Stomach (tissue), 8 donors: ENCODE measurements at regions not wholly inside any gene's neighbourhood (a gene's known extent, or its start where the extent isn't known, plus 50 kb on each side); places are given as distances from the start of the nearest gene placed in this dataset.
A peak's percentile ranks its signal among the peaks of the same experiment; 100 is the strongest.

ENCODE experiments used
- DNase-seq, 2 donors: peaks; one replicate each; pipeline versions ENCODE4 v3.0.0 to v3.0.0-alpha.2; 2013 to 2019
- H3K27ac ChIP-seq, 5 donors: fragments of 200-600 bp in 4 of 5; sonication (generic) in 4 of 5; one replicate each; pipeline ENCODE4 v1.5.1; 2013 to 2019; ENCODE audit warnings: mild to moderate bottlenecking in 1 of 5, moderate library complexity in 1 of 5
- H3K27me3 ChIP-seq, 3 donors: fragments of 200-600 bp; sonication (generic); one replicate each; pipeline ENCODE4 v1.5.1; 2017 to 2019; ENCODE audit warnings: mixed run types in 1 of 3
- H3K36me3 ChIP-seq, 4 donors: fragments of 200-600 bp; sonication (generic); 1 replicate in 3 of 4; 2 replicates in 1 of 4; pipeline ENCODE4 v1.5.1; 2016 to 2019
- H3K4me1 ChIP-seq, 4 donors: fragments of 200-600 bp; sonication (generic); one replicate each; pipeline ENCODE4 v1.5.1; 2016 to 2019
- H3K4me3 ChIP-seq, 4 donors: fragments of 200-600 bp; sonication (generic) in 3 of 4; one replicate each; pipeline ENCODE4 v1.5.1; 2016 to 2019; ENCODE audit warnings: mild to moderate bottlenecking in 1 of 4
- H3K9me3 ChIP-seq, 4 donors: fragments of 200-600 bp; sonication (generic); one replicate each; pipeline ENCODE4 v1.5.1; 2016 to 2019
- EP300 ChIP-seq: sonication (generic); formaldehyde crosslinking; IDR thresholded peaks from one replicate; pipeline ENCODE4 v1.6.1; 2017; ENCODE audit warnings: antibody characterized with exemption
- POLR2A ChIP-seq, 4 donors: fragments of 450-650 bp; IDR thresholded peaks; one replicate each; pipeline ENCODE4 v1.6.1; 2016; ENCODE audit warnings: antibody characterized with exemption in 4 of 4, control low read depth in 2 of 4, mild to moderate bottlenecking in 1 of 4, moderate library complexity in 1 of 4
- POLR2AphosphoS5 ChIP-seq, 3 donors: sonication (generic); formaldehyde crosslinking; IDR thresholded peaks; one replicate each; pipeline ENCODE4 v1.6.1; 2016; ENCODE audit warnings: antibody characterized with exemption in 3 of 3
- WGBS, 5 donors: extraction: QIAGEN DNeasy Blood & Tissue Kit in 3 of 5; methylation state at CpG; one replicate each; pipeline versions ENCODE4 v1.1.5 to v1.1.7; 2013 to 2018; 5-methylcytosine and 5-hydroxymethylcytosine counted together
- intact Hi-C: fragments of 100-400 bp; cut with DNase I; formaldehyde crosslinking; loops from one replicate; pipeline ENCODE4 v1.15.1; 2023; ENCODE audit warnings: low total_unique reads
- TF ChIP-seq, protein P1 (sequence below), 7 experiments: fragments of 450-650 bp in 4 of 7; fragments of 200-600 bp in 3 of 7; sonication (generic) in 3 of 7; IDR thresholded peaks; one replicate each; pipeline ENCODE4 v1.5.1; 2016 to 2019; ENCODE audit warnings: antibody characterized with exemption in 7 of 7, control low read depth in 2 of 7, mild to moderate bottlenecking in 1 of 7
- donor health status: healthy with polysubstance abuse.
- donor health status: Bipolar disorder and iron deficiency.
- donor health status: healthy.

GRCh38 chr4:156677656-156678055 lies 293.9 kb downstream of the PDGFC start:
- H3K9me3 ChIP-seq, result no peaks in the 10 kb centered on the region
- TF ChIP-seq POLR2AphosphoS5 (IDR thresholded peaks at IDR 0.05) (no peak), EP300 (no peak), POLR2A (IDR thresholded peaks at IDR 0.05) (no peak)
- TF ChIP-seq, protein P1, sequence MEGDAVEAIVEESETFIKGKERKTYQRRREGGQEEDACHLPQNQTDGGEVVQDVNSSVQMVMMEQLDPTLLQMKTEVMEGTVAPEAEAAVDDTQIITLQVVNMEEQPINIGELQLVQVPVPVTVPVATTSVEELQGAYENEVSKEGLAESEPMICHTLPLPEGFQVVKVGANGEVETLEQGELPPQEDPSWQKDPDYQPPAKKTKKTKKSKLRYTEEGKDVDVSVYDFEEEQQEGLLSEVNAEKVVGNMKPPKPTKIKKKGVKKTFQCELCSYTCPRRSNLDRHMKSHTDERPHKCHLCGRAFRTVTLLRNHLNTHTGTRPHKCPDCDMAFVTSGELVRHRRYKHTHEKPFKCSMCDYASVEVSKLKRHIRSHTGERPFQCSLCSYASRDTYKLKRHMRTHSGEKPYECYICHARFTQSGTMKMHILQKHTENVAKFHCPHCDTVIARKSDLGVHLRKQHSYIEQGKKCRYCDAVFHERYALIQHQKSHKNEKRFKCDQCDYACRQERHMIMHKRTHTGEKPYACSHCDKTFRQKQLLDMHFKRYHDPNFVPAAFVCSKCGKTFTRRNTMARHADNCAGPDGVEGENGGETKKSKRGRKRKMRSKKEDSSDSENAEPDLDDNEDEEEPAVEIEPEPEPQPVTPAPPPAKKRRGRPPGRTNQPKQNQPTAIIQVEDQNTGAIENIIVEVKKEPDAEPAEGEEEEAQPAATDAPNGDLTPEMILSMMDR (IDR thresholded peaks at IDR 0.05), result no peak
- no peak overlapping the region for H3K27ac ChIP-seq
- no peaks in the 10 kb centered on the region for H3K36me3 ChIP-seq
- H3K4me3 ChIP-seq, result no peak overlapping the region
- no peaks in the 10 kb centered on the region for H3K27me3 ChIP-seq
- intact Hi-C loops, result no loop called here
- DNase-seq, result no peak
- H3K4me1 ChIP-seq, result peaks cover 0 to 7% (median 0%) of the 10 kb centered on the region in 4 donors
- WGBS, 5 donors, result 45 to 66% (median 62%) methylated on average over 4 of the region's 4 CpGs

GRCh38 chr4:156677131-156677531 lies 294.5 kb downstream of the PDGFC start:
- peak in 1 of 2 donors; percentile 20 for DNase-seq
- WGBS, 5 donors, result 35 to 56% (median 49%) methylated on average over 6 of the region's 6 CpGs
- Histone ChIP-seq H3K36me3 (no peaks in the 10 kb centered on the region), H3K27me3 (no peaks in the 10 kb centered on the region), H3K9me3 (no peaks in the 10 kb centered on the region), H3K27ac (no peak overlapping the region), H3K4me1 (peaks cover 0 to 7% (median 0%) of the 10 kb centered on the region in 4 donors), H3K4me3 (no peak overlapping the region)
- TF ChIP-seq, protein P1 (IDR thresholded peaks at IDR 0.05), result no peak
- TF ChIP-seq EP300, result no peak
- no peak for TF ChIP-seq POLR2A (IDR thresholded peaks at IDR 0.05)
- no peak for TF ChIP-seq POLR2AphosphoS5 (IDR thresholded peaks at IDR 0.05)
- intact Hi-C loops, result no loop called here

- Histone ChIP-seq H3K27me3 (no peaks in the 10 kb centered on the region), H3K36me3 (no peaks in the 10 kb centered on the region), H3K4me3 (no peak overlapping the region), H3K9me3 (no peaks in the 10 kb centered on the region), H3K4me1 (peaks cover 0 to 7% (median 0%) of the 10 kb centered on the region in 4 donors), H3K27ac (no peak overlapping the region)
- WGBS, 5 donors, result 88 to 96% (median 92%) methylated on average over 3 of the region's 3 CpGs
- intact Hi-C loops, result no loop called here
- no peak for DNase-seq
- TF ChIP-seq POLR2AphosphoS5 (IDR thresholded peaks at IDR 0.05) (no peak), EP300 (no peak), POLR2A (IDR thresholded peaks at IDR 0.05) (no peak)
- TF ChIP-seq, protein P1 (IDR thresholded peaks at IDR 0.05), result no peak
Observed at GRCh38 chr4:156676116-156676851, 295.3 kb downstream of the PDGFC start.

DNA sequence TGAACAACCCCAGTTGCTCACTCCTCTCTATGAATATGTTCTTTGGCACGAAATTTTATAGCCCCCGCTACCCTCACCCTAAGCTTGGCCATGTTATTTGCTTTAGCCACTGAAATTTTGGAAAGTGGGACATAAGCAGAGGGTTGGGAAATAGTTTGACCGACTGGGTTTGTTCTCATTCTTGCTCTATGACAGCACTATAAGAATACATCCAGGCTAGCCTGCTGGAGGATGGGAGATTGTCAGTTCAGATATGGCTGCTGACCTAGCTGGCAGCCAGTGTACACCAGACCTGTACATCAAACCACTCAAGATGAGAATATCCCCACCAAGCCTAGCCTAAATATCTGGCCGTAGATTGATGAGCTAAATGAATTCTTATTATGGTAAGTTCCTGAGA lies 298.1 kb downstream of the PDGFC start:
- TF ChIP-seq POLR2AphosphoS5 (IDR thresholded peaks at IDR 0.05) (no peak), POLR2A (IDR thresholded peaks at IDR 0.05) (no peak), EP300 (no peak)
- TF ChIP-seq, protein P1 (IDR thresholded peaks at IDR 0.05), result no peak
- H3K27me3 ChIP-seq, result no peaks in the 10 kb centered on the region
- no peak overlapping the region for H3K27ac ChIP-seq
- no peak for DNase-seq
- H3K36me3 ChIP-seq, result no peaks in the 10 kb centered on the region
- 75 to 85% (median 79%) methylated on average over 4 of the region's 4 CpGs for WGBS, 5 donors
- H3K4me3 ChIP-seq, result no peak overlapping the region
- H3K9me3 ChIP-seq, result no peaks in the 10 kb centered on the region
- intact Hi-C loops, result no loop called here
- peaks cover 0 to 7% (median 0%) of the 10 kb centered on the region in 4 donors for H3K4me1 ChIP-seq
